RWPE2 (cell line): ENCODE measurements at regions not wholly inside any gene's neighbourhood (a gene's known extent, or its start where the extent isn't known, plus 50 kb on each side); places are given as distances from the start of the nearest gene placed in this dataset.

Experiments
- ATAC-seq: fragments of 200-7000 bp; cut with Tn5 transposase; 3 replicates; pipeline ENCODE4 v1.9.1; 2021; ENCODE audit warnings: low read depth
- DNase-seq: peaks from one replicate; pipeline ENCODE4 v3.0.0-alpha.2; 2020; ENCODE audit warnings: low spot score
- H3K27ac ChIP-seq: fragments of 450-650 bp; 2 replicates; pipeline ENCODE4 v1.5.1; 2017; ENCODE audit warnings: mild to moderate bottlenecking; ENCODE audit not compliant: poor library complexity, severe bottlenecking
- H3K27me3 ChIP-seq: fragments of 250-450 bp; sonication (Bioruptor Pico); 2 replicates; pipeline ENCODE4 v1.5.1; 2021; ENCODE audit warnings: mild to moderate bottlenecking, moderate library complexity; ENCODE audit not compliant: insufficient read depth, poor library complexity, severe bottlenecking
- H3K36me3 ChIP-seq: fragments of 250-450 bp; sonication (Bioruptor Pico); 2 replicates; pipeline ENCODE4 v1.5.1; 2020; ENCODE audit warnings: low read depth, mild to moderate bottlenecking, moderate library complexity
- H3K4me1 ChIP-seq: fragments of 250-450 bp; sonication (Bioruptor Pico); 2 replicates; pipeline ENCODE4 v1.5.1; 2021; ENCODE audit warnings: mild to moderate bottlenecking, moderate library complexity; ENCODE audit not compliant: insufficient read depth, poor library complexity, severe bottlenecking
- H3K4me3 ChIP-seq: fragments of 250-450 bp; sonication (Bioruptor Pico); 2 replicates; pipeline ENCODE4 v1.5.1; 2021; ENCODE audit warnings: mild to moderate bottlenecking, moderate library complexity; ENCODE audit not compliant: severe bottlenecking
- H3K9me3 ChIP-seq: fragments of 250-450 bp; sonication (Bioruptor Pico); 2 replicates; pipeline ENCODE4 v1.5.1; 2021; ENCODE audit warnings: mild to moderate bottlenecking, moderate library complexity; ENCODE audit not compliant: severe bottlenecking
- CTCF ChIP-seq: fragments of 450-650 bp; IDR thresholded peaks from one replicate; pipeline ENCODE4 v1.5.1; 2017; ENCODE audit warnings: mild to moderate bottlenecking, moderate library complexity; ENCODE audit not compliant: poor library complexity, severe bottlenecking

- peaks cover 15% of the 10 kb centered on the region for H3K4me1 ChIP-seq
- H3K4me3 ChIP-seq = no peak overlapping the region
- no peak overlapping the region for H3K27ac ChIP-seq
- no peak for ATAC-seq
- TF ChIP-seq CTCF = no peak
- H3K9me3 ChIP-seq = no peaks in the 10 kb centered on the region
- DNase-seq = no peak
- no peaks in the 10 kb centered on the region for H3K36me3 ChIP-seq
- H3K27me3 ChIP-seq = no peaks in the 10 kb centered on the region
Observed at GRCh38 chr7:106606120-106606519, 54.8 kb downstream of the CCDC71L start.

DNA sequence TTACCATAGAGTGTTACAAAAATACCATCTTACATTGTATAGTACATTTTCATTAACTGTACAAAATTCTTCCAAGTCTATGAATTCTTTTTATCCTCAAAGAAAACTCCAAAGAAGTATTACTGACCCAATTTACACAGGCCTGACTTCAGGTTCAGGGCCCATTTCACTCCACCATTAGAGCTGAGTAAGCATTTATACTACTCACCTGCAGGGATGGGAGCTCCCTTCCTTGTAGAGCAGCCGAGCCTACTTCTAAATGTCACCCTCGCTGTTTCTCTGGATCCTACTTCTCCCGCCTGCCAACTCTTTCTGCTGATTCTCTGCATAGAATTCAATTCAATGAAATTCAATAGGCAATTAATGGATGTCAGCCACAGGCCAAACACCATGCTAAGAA lies 56.0 kb downstream of the CCDC71L start:
- Histone ChIP-seq H3K9me3 (no peaks in the 10 kb centered on the region), H3K27ac (no peak overlapping the region), H3K4me1 (peaks cover 10% of the 10 kb centered on the region), H3K4me3 (no peak overlapping the region), H3K27me3 (no peaks in the 10 kb centered on the region), H3K36me3 (no peaks in the 10 kb centered on the region)
- no peak for ATAC-seq
- no peak for DNase-seq
- TF ChIP-seq CTCF = no peak

DNA sequence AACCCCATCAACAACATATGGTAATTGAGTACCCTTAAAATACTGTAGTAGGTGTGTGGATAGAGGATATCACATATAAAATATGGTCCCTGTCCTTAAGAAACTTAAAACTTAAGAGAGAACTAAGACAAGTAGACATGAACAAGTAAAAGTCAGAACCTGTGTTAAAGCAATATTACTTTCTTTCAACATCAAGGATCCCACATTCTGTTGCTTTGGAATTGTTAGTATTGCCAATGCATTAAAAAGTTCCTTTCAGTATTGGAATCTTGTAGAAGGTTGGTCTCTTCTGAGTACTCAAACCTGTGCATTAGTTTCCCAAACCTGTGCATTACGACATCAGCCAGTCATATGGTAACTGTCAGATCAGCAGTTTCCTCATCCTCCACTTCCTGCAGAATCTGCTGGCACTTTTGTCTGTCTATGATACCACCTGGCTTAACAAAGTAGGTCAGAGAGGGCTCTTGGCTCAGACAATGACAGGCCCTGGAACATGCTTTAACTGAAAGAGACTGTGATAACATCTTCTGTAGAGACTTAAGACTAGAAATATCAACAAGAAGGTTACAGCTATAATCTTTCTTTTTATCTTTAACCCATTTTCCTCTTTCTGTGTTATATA lies 56.5 kb downstream of the CCDC71L start:
- Histone ChIP-seq H3K4me3 (no peak overlapping the region), H3K27me3 (no peaks in the 10 kb centered on the region), H3K9me3 (no peaks in the 10 kb centered on the region), H3K27ac (no peak overlapping the region), H3K36me3 (no peaks in the 10 kb centered on the region), H3K4me1 (peaks cover 11% of the 10 kb centered on the region)
- DNase-seq (no peak), ATAC-seq (peak; percentile 40; the same call in 1 of the 3 replicates)
- no peak for TF ChIP-seq CTCF

GRCh38 chr7:106603346-106603745 lies 57.6 kb downstream of the CCDC71L start:
- no peak overlapping the region for H3K4me3 ChIP-seq
- H3K4me1 ChIP-seq = peaks cover 10% of the 10 kb centered on the region
- no peaks in the 10 kb centered on the region for H3K9me3 ChIP-seq
- TF ChIP-seq CTCF = no peak
- no peak for ATAC-seq
- H3K36me3 ChIP-seq = no peaks in the 10 kb centered on the region
- no peak overlapping the region for H3K27ac ChIP-seq
- no peak for DNase-seq
- H3K27me3 ChIP-seq = no peaks in the 10 kb centered on the region

- TF ChIP-seq CTCF = no peak
- Histone ChIP-seq H3K27me3 (no peaks in the 10 kb centered on the region), H3K36me3 (no peaks in the 10 kb centered on the region), H3K4me1 (peaks cover 10% of the 10 kb centered on the region), H3K9me3 (no peaks in the 10 kb centered on the region), H3K27ac (no peak overlapping the region), H3K4me3 (no peak overlapping the region)
- no peak for ATAC-seq
- no peak for DNase-seq
Observed at GRCh38 chr7:106602062-106602461, 58.9 kb downstream of the CCDC71L start.
